KMS-11 (cell line): ENCODE measurements at regions not wholly inside any gene's neighbourhood (a gene's known extent, or its start where the extent isn't known, plus 50 kb on each side); places are given as distances from the start of the nearest gene placed in this dataset.

Source experiments
- H2AFZ ChIP-seq: fragments of 200-600 bp; sonication (generic); 2 replicates; pipeline ENCODE4 v1.6.1; 2016; ENCODE audit warnings: antibody characterized with exemption, mixed run types, low read depth
- H3K27ac ChIP-seq: fragments of 200-600 bp; sonication (generic); 2 replicates; pipeline ENCODE4 v1.6.1; 2016; ENCODE audit warnings: mild to moderate bottlenecking, mixed run types
- H3K27me3 ChIP-seq: fragments of 200-600 bp; sonication (generic); 2 replicates; pipeline ENCODE4 v1.6.1; 2017; ENCODE audit warnings: mild to moderate bottlenecking, low read depth, mixed run types, moderate library complexity; ENCODE audit not compliant: insufficient read depth
- H3K36me3 ChIP-seq: fragments of 200-600 bp; sonication (generic); 2 replicates; pipeline ENCODE4 v1.6.1; 2017; ENCODE audit warnings: mild to moderate bottlenecking, mixed run types; ENCODE audit not compliant: insufficient read depth
- H3K4me1 ChIP-seq: fragments of 200-600 bp; sonication (generic); 2 replicates; pipeline ENCODE4 v1.6.1; 2016; ENCODE audit warnings: mild to moderate bottlenecking, low read depth, mixed run types; ENCODE audit not compliant: poor library complexity, severe bottlenecking
- H3K4me2 ChIP-seq: fragments of 200-600 bp; sonication (generic); 2 replicates; pipeline ENCODE4 v1.7.0; 2016; ENCODE audit warnings: mild to moderate bottlenecking, mixed run types
- H3K4me3 ChIP-seq: fragments of 200-600 bp; sonication (generic); IDR thresholded peaks from 2 replicates; pipeline ENCODE4 v1.6.1; 2017; ENCODE audit warnings: low read depth, low read length, mixed read lengths; ENCODE audit not compliant: insufficient read depth
- H3K79me2 ChIP-seq: fragments of 200-600 bp; sonication (generic); 2 replicates; pipeline ENCODE4 v1.6.1; 2016; ENCODE audit warnings: low read depth, mixed run types; ENCODE audit not compliant: insufficient read depth
- H3K9ac ChIP-seq: fragments of 200-600 bp; sonication (generic); 2 replicates; pipeline ENCODE4 v1.6.1; 2016; ENCODE audit warnings: mild to moderate bottlenecking, mixed run types
- H4K20me1 ChIP-seq: fragments of 200-600 bp; sonication (generic); 2 replicates; pipeline ENCODE4 v1.6.1; 2016; ENCODE audit warnings: mild to moderate bottlenecking, mixed run types; ENCODE audit not compliant: insufficient read depth
- TF ChIP-seq, protein P1 (sequence below): fragments of 200-600 bp; sonication (generic); conservative IDR thresholded peaks from 2 replicates; pipeline ENCODE4 v1.6.1; 2017; ENCODE audit warnings: low read depth, mild to moderate bottlenecking, antibody characterized with exemption, low read length, moderate library complexity, mixed read lengths

DNA sequence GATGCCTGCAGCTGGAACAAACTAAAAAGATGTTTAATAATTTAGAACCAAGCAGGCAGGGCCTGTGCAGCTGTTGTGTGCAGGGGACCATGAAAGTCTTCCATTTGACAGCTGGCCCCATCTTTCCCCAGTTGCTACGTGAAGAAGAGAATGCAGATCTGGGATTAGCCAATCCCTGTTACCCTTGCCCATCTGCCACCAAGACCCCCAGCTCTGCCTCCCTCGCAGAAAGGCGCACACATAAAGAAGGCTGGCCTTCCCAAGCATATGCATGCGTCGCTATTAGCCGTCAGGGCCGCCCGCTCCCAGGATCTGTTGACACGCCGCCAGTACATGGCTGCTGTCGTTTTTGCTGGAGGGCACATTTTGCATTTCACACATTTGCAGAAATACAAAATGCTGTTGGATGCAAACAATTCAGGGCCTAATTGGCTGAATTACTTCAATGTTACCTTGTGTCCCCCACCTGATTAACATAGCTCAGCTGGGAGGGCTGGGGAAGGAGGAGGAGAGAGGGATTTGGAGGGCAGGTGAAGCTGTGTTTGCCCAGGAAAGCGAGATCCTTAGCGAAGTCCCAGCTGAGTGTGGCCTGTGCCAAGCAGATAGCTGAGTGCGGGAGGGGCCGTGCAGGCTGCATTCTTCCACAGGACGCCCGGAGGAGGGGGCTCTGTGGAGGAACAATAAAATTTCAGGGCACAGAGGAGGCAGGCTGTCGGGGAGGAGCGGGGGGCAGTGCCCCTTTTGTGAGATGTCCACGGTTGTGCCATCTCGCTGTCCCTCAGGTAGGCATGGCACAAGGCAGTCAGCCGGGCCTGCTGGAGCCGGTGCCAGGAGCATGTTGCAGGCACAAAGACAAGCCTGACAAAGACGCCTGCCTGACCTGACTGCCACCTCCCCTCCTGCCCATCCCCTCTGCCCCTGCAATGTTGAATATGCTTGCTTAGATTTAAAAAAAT lies 443.0 kb upstream of the MKI67 start:
- Histone ChIP-seq H3K27me3 (no peaks in the 10 kb centered on the region), H3K27ac (no peak overlapping the region), H3K4me1 (no peaks in the 10 kb centered on the region), H3K4me3 (no peak overlapping the region), H3K9ac (no peak overlapping the region), H3K4me2 (no peak overlapping the region), H3K79me2 (no peaks in the 10 kb centered on the region), H4K20me1 (no peaks in the 10 kb centered on the region), H2AFZ (no peak overlapping the region), H3K36me3 (no peaks in the 10 kb centered on the region)
- TF ChIP-seq, protein P1, sequence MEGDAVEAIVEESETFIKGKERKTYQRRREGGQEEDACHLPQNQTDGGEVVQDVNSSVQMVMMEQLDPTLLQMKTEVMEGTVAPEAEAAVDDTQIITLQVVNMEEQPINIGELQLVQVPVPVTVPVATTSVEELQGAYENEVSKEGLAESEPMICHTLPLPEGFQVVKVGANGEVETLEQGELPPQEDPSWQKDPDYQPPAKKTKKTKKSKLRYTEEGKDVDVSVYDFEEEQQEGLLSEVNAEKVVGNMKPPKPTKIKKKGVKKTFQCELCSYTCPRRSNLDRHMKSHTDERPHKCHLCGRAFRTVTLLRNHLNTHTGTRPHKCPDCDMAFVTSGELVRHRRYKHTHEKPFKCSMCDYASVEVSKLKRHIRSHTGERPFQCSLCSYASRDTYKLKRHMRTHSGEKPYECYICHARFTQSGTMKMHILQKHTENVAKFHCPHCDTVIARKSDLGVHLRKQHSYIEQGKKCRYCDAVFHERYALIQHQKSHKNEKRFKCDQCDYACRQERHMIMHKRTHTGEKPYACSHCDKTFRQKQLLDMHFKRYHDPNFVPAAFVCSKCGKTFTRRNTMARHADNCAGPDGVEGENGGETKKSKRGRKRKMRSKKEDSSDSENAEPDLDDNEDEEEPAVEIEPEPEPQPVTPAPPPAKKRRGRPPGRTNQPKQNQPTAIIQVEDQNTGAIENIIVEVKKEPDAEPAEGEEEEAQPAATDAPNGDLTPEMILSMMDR, result no peak

DNA sequence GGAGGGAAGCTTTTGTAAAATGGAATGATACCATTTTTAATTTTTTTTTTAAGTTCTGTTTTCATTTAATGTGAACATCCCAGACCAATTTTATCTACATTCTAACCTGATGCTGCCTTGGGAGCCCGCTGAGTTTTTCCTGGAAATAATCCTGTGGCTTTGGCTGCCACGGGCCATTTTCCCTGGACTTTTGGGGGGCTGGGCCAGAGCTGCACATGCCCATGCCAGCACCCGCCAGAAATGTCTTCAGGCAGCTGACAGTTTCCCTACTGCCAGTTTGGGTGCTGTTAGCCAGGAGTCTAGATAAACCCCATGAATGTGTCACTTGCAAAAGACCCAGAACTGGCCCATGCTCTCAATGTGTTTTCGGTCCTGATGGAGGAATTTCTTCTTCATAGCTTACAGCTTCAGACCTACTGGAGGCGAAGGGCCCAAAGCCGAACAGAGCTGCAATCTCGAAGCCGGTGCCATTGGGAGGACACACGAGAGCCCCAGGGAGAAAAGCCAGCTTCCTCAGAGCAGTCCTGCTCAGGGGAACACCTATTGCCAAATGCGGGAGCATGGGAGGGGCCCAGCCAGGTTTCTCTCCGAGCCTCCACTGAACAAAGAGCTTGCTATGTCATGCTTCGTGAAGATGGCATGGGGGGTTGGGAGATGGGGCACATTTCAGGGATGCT lies 444.2 kb upstream of the MKI67 start:
- Histone ChIP-seq H3K27me3 (no peaks in the 10 kb centered on the region), H3K27ac (no peak overlapping the region), H3K4me2 (no peak overlapping the region), H3K4me1 (no peaks in the 10 kb centered on the region), H3K79me2 (no peaks in the 10 kb centered on the region), H2AFZ (no peak overlapping the region), H3K36me3 (no peaks in the 10 kb centered on the region), H3K9ac (no peak overlapping the region), H4K20me1 (no peaks in the 10 kb centered on the region), H3K4me3 (no peak overlapping the region)
- TF ChIP-seq, protein P1, result no peak

DNA sequence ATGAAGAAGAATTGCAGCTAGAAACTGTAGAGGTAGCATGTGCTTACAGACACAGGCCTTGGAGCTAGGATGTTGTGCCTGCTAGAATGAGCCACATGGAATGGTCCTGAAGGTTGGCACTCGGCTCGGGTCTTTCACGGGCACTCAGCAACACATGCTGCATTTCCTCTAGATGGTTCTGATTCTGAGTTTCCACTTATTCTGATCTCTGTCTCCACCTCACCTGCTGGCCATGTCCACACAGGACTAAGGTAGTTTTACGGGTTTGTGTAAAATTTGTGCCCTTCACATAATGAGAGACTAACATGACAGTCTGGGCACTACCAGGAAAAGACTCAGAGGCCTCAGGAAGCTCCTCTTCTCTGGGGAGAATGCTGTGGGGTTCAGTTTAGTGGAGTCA lies 444.8 kb upstream of the MKI67 start:
- no peaks in the 10 kb centered on the region for H3K36me3 ChIP-seq
- H2AFZ ChIP-seq, result no peak overlapping the region
- no peaks in the 10 kb centered on the region for H4K20me1 ChIP-seq
- H3K4me3 ChIP-seq, result no peak overlapping the region
- H3K9ac ChIP-seq, result no peak overlapping the region
- TF ChIP-seq, protein P1, result no peak
- no peaks in the 10 kb centered on the region for H3K79me2 ChIP-seq
- no peaks in the 10 kb centered on the region for H3K4me1 ChIP-seq
- H3K27me3 ChIP-seq, result no peaks in the 10 kb centered on the region
- no peak overlapping the region for H3K27ac ChIP-seq
- H3K4me2 ChIP-seq, result no peak overlapping the region

DNA sequence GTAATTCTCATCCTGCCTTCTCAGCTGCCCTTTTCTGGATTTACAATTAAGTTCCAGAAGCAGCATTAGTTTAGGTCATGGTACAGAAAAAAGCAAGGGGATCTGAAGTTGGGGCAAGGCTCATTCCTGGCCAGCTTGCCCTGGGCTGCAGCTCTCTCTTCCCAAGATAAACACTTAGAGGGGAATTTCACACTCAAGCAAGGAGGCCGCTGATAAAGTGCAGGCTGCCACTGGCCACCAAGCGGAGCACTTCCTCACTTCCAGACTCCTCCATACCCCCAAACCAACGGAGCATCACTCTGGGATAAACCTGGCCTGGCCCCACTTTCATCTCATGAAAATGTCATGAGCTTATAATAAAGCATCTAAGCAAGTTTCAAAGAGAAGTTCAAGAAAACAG lies 445.5 kb upstream of the MKI67 start:
- Histone ChIP-seq H3K9ac (no peak overlapping the region), H4K20me1 (no peaks in the 10 kb centered on the region), H3K27me3 (no peaks in the 10 kb centered on the region)

More for the DNA sequence above, 445.5 kb upstream of the MKI67 start:
- H3K4me1 ChIP-seq, result no peaks in the 10 kb centered on the region
- H3K4me3 ChIP-seq, result no peak overlapping the region
- H3K27ac ChIP-seq, result no peak overlapping the region
- no peaks in the 10 kb centered on the region for H3K36me3 ChIP-seq
- H3K79me2 ChIP-seq, result no peaks in the 10 kb centered on the region
- H3K4me2 ChIP-seq, result no peak overlapping the region
- TF ChIP-seq, protein P1, result no peak
- no peak overlapping the region for H2AFZ ChIP-seq
